AG04450 (cell line): ENCODE measurements at regions not wholly inside any gene's neighbourhood (a gene's known extent, or its start where the extent isn't known, plus 50 kb on each side); places are given as distances from the start of the nearest gene placed in this dataset.

Source experiments
- CTCF ChIA-PET: fragments of 300-600, 350-600 bp; formaldehyde crosslinking; extraction: SDS; loops from one replicate; lab custom pipeline; 2022; ENCODE audit warnings: antibody characterized with exemption, inconsistent platforms; lab: Charles Lee
- POLR2A ChIA-PET: fragments of 350-600 bp; formaldehyde crosslinking; extraction: SDS; loops from one replicate; lab custom pipeline; 2021; ENCODE audit warnings: antibody characterized with exemption, inconsistent platforms; lab: Yijun Ruan, JAX
- DNase-seq: peaks from one replicate; pipeline ENCODE4 v3.0.0-alpha.2; 2011; ENCODE audit warnings: low read depth, low spot score
- H3K27ac ChIP-seq: one replicate; pipeline ENCODE4 v1.5.1; 2012; ENCODE audit warnings: low read depth, low read length, control low read depth
- H3K27me3 ChIP-seq: one replicate; pipeline ENCODE4 v1.6.0; 2012; ENCODE audit warnings: low read length; ENCODE audit not compliant: control insufficient read depth, insufficient read depth
- H3K4me3 ChIP-seq: 2 replicates; pipeline ENCODE4 v1.5.1; 2011; ENCODE audit warnings: mild to moderate bottlenecking, low read depth, low read length, control low read depth
- H3K9me3 ChIP-seq: 2 replicates; pipeline ENCODE4 v1.5.1; 2012; ENCODE audit warnings: low read length; ENCODE audit not compliant: control insufficient read depth, insufficient read depth
- TF ChIP-seq, protein P1 (sequence below): IDR thresholded peaks from 2 replicates; pipeline ENCODE4 v1.5.1; 2011; ENCODE audit warnings: low read depth, low read length, control low read depth, inconsistent platforms

DNA sequence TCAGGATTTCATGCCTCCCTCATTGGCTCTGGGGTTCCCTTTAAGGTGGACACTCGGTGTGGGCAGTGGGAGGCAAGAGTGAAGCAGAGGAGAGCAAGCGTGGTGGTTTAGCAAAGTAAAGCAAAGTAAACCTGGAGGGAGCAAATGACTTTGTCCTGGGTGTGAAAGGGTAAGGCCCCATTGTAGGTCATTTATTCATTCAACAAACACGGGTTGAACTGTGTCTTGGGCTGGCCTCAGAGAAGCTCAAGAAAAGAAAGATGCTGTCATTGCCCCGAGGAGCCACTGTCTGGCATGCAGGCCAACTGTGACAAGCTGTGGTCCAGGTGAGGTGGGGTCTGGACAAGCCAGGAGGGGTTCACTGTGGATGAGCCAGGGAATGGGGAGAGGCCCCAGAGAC lies 68.9 kb upstream of the DLK1 start:
- Histone ChIP-seq H3K9me3 (no peaks in the 10 kb centered on the region; the same call in 1 of the 2 replicates), H3K27me3 (peaks cover 25% of the 10 kb centered on the region), H3K27ac (no peak overlapping the region), H3K4me3 (no peak overlapping the region)
- TF ChIP-seq, protein P1, sequence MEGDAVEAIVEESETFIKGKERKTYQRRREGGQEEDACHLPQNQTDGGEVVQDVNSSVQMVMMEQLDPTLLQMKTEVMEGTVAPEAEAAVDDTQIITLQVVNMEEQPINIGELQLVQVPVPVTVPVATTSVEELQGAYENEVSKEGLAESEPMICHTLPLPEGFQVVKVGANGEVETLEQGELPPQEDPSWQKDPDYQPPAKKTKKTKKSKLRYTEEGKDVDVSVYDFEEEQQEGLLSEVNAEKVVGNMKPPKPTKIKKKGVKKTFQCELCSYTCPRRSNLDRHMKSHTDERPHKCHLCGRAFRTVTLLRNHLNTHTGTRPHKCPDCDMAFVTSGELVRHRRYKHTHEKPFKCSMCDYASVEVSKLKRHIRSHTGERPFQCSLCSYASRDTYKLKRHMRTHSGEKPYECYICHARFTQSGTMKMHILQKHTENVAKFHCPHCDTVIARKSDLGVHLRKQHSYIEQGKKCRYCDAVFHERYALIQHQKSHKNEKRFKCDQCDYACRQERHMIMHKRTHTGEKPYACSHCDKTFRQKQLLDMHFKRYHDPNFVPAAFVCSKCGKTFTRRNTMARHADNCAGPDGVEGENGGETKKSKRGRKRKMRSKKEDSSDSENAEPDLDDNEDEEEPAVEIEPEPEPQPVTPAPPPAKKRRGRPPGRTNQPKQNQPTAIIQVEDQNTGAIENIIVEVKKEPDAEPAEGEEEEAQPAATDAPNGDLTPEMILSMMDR: no peak
- CTCF ChIA-PET: interaction anchor here (0.6 to 1.9 kb wide), 4 partner anchors 13 to 273 kb away, joined by 4 to 5 read pairs (median 4); no protein-coding TSS in a partner anchor
- DNase-seq: no peak
- POLR2A ChIA-PET: no interaction called here

GRCh38 chr14:100658181-100658886 lies 68.4 kb upstream of the DLK1 start:
- POLR2A ChIA-PET: no interaction called here
- DNase-seq: no peak
- H3K9me3 ChIP-seq: no peaks in the 10 kb centered on the region; the same call in 1 of the 2 replicates
- H3K27me3 ChIP-seq: peaks cover 25% of the 10 kb centered on the region
- H3K27ac ChIP-seq: no peak overlapping the region
- CTCF ChIA-PET: interaction anchor here (0.9 to 1.3 kb wide), 2 partner anchors 14 to 273 kb away, joined by 4 to 5 read pairs; no protein-coding TSS in a partner anchor
- TF ChIP-seq, protein P1: no peak
- H3K4me3 ChIP-seq: no peak overlapping the region

DNA sequence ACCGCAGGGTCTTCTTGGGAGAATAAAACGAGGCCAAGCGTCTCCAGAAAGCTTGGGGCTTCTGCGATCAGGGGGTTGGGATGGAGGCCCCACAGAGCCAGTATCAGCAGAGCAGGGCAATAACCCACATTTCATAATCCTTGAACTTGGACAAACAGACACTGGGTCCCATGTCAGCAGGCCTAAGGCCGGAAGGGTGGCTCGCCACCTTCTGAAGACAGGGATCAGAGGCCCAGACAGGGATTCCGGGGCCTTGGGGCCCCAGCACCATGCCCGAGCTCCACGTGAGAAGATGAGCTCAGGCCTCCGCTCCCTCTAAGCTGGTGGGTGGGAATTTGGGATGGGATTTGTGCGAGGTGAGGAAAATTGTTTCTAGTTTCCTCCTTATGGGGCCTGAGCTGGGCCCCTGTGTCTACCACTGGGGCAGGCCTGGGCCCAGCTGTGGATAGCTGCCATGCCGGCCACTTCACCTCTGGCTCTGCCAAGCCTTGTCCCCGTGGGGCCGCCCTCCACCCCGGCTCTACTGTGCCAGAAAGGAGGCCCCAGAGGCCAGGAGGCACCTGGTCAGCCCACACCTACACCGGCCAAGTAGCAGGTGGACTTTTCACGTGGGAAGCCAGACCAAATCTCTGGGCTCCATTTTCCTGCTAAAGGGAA lies 67.2 kb upstream of the DLK1 start:
- peaks cover 21% of the 10 kb centered on the region for H3K27me3 ChIP-seq
- ChIA-PET POLR2A (no interaction called here), CTCF (interaction anchor here (1.0 kb wide), 1 partner anchor 51 kb away, joined by 3 read pairs; no protein-coding TSS in a partner anchor)
- TF ChIP-seq, protein P1: no peak
- no peak overlapping the region for H3K27ac ChIP-seq
- no peak for DNase-seq
- H3K9me3 ChIP-seq: no peaks in the 10 kb centered on the region; the same call in 1 of the 2 replicates
- H3K4me3 ChIP-seq: no peak overlapping the region

- no peak for DNase-seq
Measured at GRCh38 chr14:100660498-100660881, 66.2 kb upstream of the DLK1 start.

More at GRCh38 chr14:100660498-100660881, 66.2 kb upstream of the DLK1 start:
- ChIA-PET CTCF (interaction anchor here (0.5 to 1.3 kb wide), 3 partner anchors 49 to 321 kb away, joined by 4 to 5 read pairs (median 4); no protein-coding TSS in a partner anchor), POLR2A (no interaction called here)
- no peak overlapping the region for H3K4me3 ChIP-seq
- H3K27me3 ChIP-seq: peaks cover 17% of the 10 kb centered on the region
- no peaks in the 10 kb centered on the region; the same call in 1 of the 2 replicates for H3K9me3 ChIP-seq
- TF ChIP-seq, protein P1: no peak
- no peak overlapping the region for H3K27ac ChIP-seq
